H1 (cell line): ENCODE measurements at regions not wholly inside any gene's neighbourhood (a gene's known extent, or its start where the extent isn't known, plus 50 kb on each side); places are given as distances from the start of the nearest gene placed in this dataset.

Experiments used
- CTCF ChIA-PET: fragments of 300-600 bp; sonication (Branson Sonifier 250); formaldehyde crosslinking; loops from one replicate; lab custom pipeline; 2021; ENCODE audit not compliant: partially characterized antibody; lab: Charles Lee
- POLR2A ChIA-PET: fragments of 300-600 bp; sonication (Branson Sonifier 250); formaldehyde crosslinking; loops from one replicate; lab custom pipeline; 2021; ENCODE audit warnings: inconsistent platforms; ENCODE audit not compliant: partially characterized antibody; lab: Charles Lee
- DNase-seq, 2 experiments: peaks; one replicate each; pipeline versions ENCODE4 v3.0.0 to v3.0.0-alpha.2; 2010 to 2022; ENCODE audit warnings: low spot score in 2 of 2, low read depth in 1 of 2, mixed read lengths in 1 of 2
- FAIRE-seq: peaks from 2 replicates; lab custom pipeline; 2011; peaks lifted over from hg19 to GRCh38; lab: Jason Lieb, UNC
- H2AFZ ChIP-seq: 2 replicates; pipeline ENCODE4 v1.8.1; 2012; ENCODE audit warnings: low read length, inconsistent platforms
- H2AK5ac ChIP-seq: 2 replicates; pipeline ENCODE4 v1.6.1; 2013; ENCODE audit warnings: low read depth, low read length
- H2BK120ac ChIP-seq: replicated peaks from 2 replicates; pipeline ENCODE3; 2013; ENCODE audit warnings: low read depth, low read length, inconsistent platforms
- H2BK12ac ChIP-seq: 2 replicates; pipeline ENCODE4 v1.6.1; 2013; ENCODE audit warnings: low read depth, low read length
- H2BK15ac ChIP-seq: 2 replicates; pipeline ENCODE4 v1.6.1; 2013; ENCODE audit warnings: low read length
- H2BK20ac ChIP-seq: 2 replicates; pipeline ENCODE4 v1.6.1; 2013; ENCODE audit warnings: low read length
- H2BK5ac ChIP-seq: 2 replicates; pipeline ENCODE4 v1.6.1; 2013; ENCODE audit warnings: low read depth, low read length
- H3K14ac ChIP-seq: 2 replicates; pipeline ENCODE4 v1.6.1; 2013; ENCODE audit warnings: inconsistent platforms; ENCODE audit not compliant: insufficient read length
- H3K18ac ChIP-seq: 2 replicates; pipeline ENCODE4 v1.6.1; 2013; ENCODE audit warnings: low read length; ENCODE audit errors: extremely low read depth
- H3K23ac ChIP-seq: 2 replicates; pipeline ENCODE4 v1.6.1; 2013; ENCODE audit warnings: inconsistent platforms; ENCODE audit not compliant: insufficient read length
- H3K23me2 ChIP-seq: 2 replicates; pipeline ENCODE4 v1.6.1; 2013; ENCODE audit warnings: low read depth, low read length
- H3K27ac ChIP-seq: 2 replicates; pipeline ENCODE4 v1.6.1; 2011; ENCODE audit warnings: low read depth, low read length, inconsistent platforms
- H3K27me3 ChIP-seq, 4 experiments: replicated peaks in 1 of 4; 1 replicate in 1 of 4; 2 replicates in 3 of 4; pipeline versions ENCODE4 v1.6.1 to v1.8.1; 2011 to 2013; ENCODE audit warnings: low read length in 3 of 4, mild to moderate bottlenecking in 3 of 4, inconsistent platforms in 2 of 4, mixed read lengths in 2 of 4, moderate library complexity in 1 of 4; ENCODE audit not compliant: control insufficient read depth in 3 of 4, insufficient read depth in 3 of 4; ENCODE audit errors: extremely low read depth in 1 of 4
- H3K36me3 ChIP-seq, 4 experiments: 2 replicates each; pipeline versions ENCODE4 v1.6.1 to v1.8.1; 2011 to 2013; ENCODE audit warnings: mild to moderate bottlenecking in 4 of 4, low read length in 3 of 4, moderate library complexity in 2 of 4, control low read depth in 1 of 4, inconsistent platforms in 1 of 4; ENCODE audit not compliant: insufficient read depth in 4 of 4, control insufficient read depth in 2 of 4
- H3K4ac ChIP-seq: replicated peaks from 2 replicates; pipeline ENCODE3; 2013; ENCODE audit warnings: low read length, low read depth, mixed read lengths, inconsistent platforms; ENCODE audit not compliant: insufficient read length
- H3K4me1 ChIP-seq, 4 experiments: replicated peaks in 1 of 4; 1 replicate in 1 of 4; 2 replicates in 3 of 4; pipeline versions ENCODE4 v1.6.1 to v1.8.1; 2011 to 2013; ENCODE audit warnings: low read length in 3 of 4, inconsistent platforms in 2 of 4, mixed read lengths in 1 of 4; ENCODE audit not compliant: insufficient read depth in 4 of 4, control insufficient read depth in 3 of 4
- H3K4me2 ChIP-seq, 2 experiments: 2 replicates each; pipeline versions ENCODE4 v1.6.1 to v1.8.1; 2011 to 2013; ENCODE audit warnings: low read depth in 2 of 2, low read length in 2 of 2, control low read depth in 1 of 2, inconsistent platforms in 1 of 2, mild to moderate bottlenecking in 1 of 2; ENCODE audit not compliant: insufficient read depth in 1 of 2
- H3K4me3 ChIP-seq, 4 experiments: fragments of 200-600, 300-600 bp in 1 of 4; sonication (generic), shearing (Covaris generic), sonication (Bioruptor Twin) in 1 of 4; 2 replicates each; pipeline versions ENCODE4 v1.5.1 to v1.8.1; 2011 to 2016; ENCODE audit warnings: low read length in 4 of 4, low read depth in 3 of 4, control low read depth in 2 of 4, inconsistent platforms in 2 of 4, mild to moderate bottlenecking in 2 of 4, mixed read lengths in 1 of 4, moderate library complexity in 1 of 4; ENCODE audit not compliant: insufficient read depth in 2 of 4; ENCODE audit errors: extremely low read depth in 1 of 4
- H3K56ac ChIP-seq: replicated peaks from 2 replicates; pipeline ENCODE3; 2013; ENCODE audit warnings: low read depth, mild to moderate bottlenecking, mixed read lengths, low read length, inconsistent platforms; ENCODE audit not compliant: insufficient read length
- H3K79me1 ChIP-seq: 2 replicates; pipeline ENCODE4 v1.6.1; 2013; ENCODE audit warnings: low read depth, low read length, control low read depth
- H3K79me2 ChIP-seq, 2 experiments: 2 replicates each; pipeline versions ENCODE4 v1.6.1 to v1.8.1; 2012 to 2013; ENCODE audit warnings: low read length in 2 of 2, mild to moderate bottlenecking in 2 of 2, inconsistent platforms in 1 of 2; ENCODE audit not compliant: insufficient read depth in 2 of 2, control insufficient read depth in 1 of 2
- H3K9ac ChIP-seq, 4 experiments: replicated peaks in 1 of 4; 1 replicate in 1 of 4; 2 replicates in 3 of 4; pipeline versions ENCODE4 v1.6.1 to v1.8.1; 2011 to 2013; ENCODE audit warnings: low read depth in 3 of 4, low read length in 3 of 4, control low read depth in 2 of 4, mild to moderate bottlenecking in 2 of 4, moderate library complexity in 2 of 4, inconsistent platforms in 1 of 4; ENCODE audit errors: extremely low read depth in 1 of 4
- H3K9me3 ChIP-seq, 2 experiments: 2 replicates each; pipeline versions ENCODE4 v1.6.1 to v1.8.1; 2012 to 2013; ENCODE audit warnings: mild to moderate bottlenecking in 2 of 2, moderate library complexity in 2 of 2, control low read depth in 1 of 2, inconsistent platforms in 1 of 2, low read depth in 1 of 2, low read length in 1 of 2, mixed read lengths in 1 of 2; ENCODE audit not compliant: insufficient read depth in 2 of 2
- H4K20me1 ChIP-seq, 2 experiments: replicated peaks in 1 of 2; 2 replicates each; pipeline versions ENCODE3 to v1.8.1; 2011 to 2013; ENCODE audit warnings: inconsistent platforms in 2 of 2, low read length in 2 of 2, mild to moderate bottlenecking in 1 of 2; ENCODE audit not compliant: insufficient read depth in 2 of 2, control insufficient read depth in 1 of 2
- H4K5ac ChIP-seq: 2 replicates; pipeline ENCODE4 v1.6.1; 2013; ENCODE audit warnings: low read length, low read depth, mixed read lengths, inconsistent platforms; ENCODE audit not compliant: insufficient read length
- H4K8ac ChIP-seq: 2 replicates; pipeline ENCODE4 v1.8.0; 2013; ENCODE audit warnings: mild to moderate bottlenecking, moderate library complexity, low read length, inconsistent platforms; ENCODE audit not compliant: insufficient read depth; ENCODE audit errors: extremely low read depth
- H4K91ac ChIP-seq: replicated peaks from 2 replicates; pipeline ENCODE3; 2013; ENCODE audit warnings: low read length, mixed read lengths, inconsistent platforms; ENCODE audit not compliant: insufficient read length
- CBX5 ChIP-seq: fragments of 300-800, 300-1000 bp; sonication (generic); IDR thresholded peaks from 2 replicates; pipeline ENCODE4 v1.7.1; 2016; ENCODE audit warnings: antibody characterized with exemption, low read length, low read depth
- CBX8 ChIP-seq: fragments of 300-800, 300-1000 bp; sonication (generic); IDR thresholded peaks from 2 replicates; pipeline ENCODE4 v1.7.1; 2016; ENCODE audit warnings: low read depth, low read length, borderline replicate concordance
- CREB1 ChIP-seq: IDR thresholded peaks from 2 replicates; pipeline ENCODE4 v1.6.1; 2012; ENCODE audit warnings: inconsistent platforms
- EGR1 ChIP-seq: IDR thresholded peaks from 2 replicates; pipeline ENCODE4 v1.6.1; 2011; ENCODE audit warnings: low read depth, low read length, borderline replicate concordance
- MAFK ChIP-seq: IDR thresholded peaks from 2 replicates; pipeline ENCODE4 v1.6.1; 2012; ENCODE audit warnings: low read depth, mild to moderate bottlenecking, improper control_type of control experiment, low read length
- POLR2A ChIP-seq, 2 experiments: IDR thresholded peaks; 1 replicate in 1 of 2; 2 replicates in 1 of 2; pipeline ENCODE4 v1.6.1; 2011; ENCODE audit warnings: low read depth in 2 of 2, low read length in 2 of 2, mild to moderate bottlenecking in 2 of 2; ENCODE audit errors: control extremely low read depth in 1 of 2
- POLR2AphosphoS5 ChIP-seq: IDR thresholded peaks from 2 replicates; pipeline ENCODE4 v1.6.1; 2011; ENCODE audit warnings: low read depth, low read length
- POU5F1 ChIP-seq: IDR thresholded peaks from 2 replicates; pipeline ENCODE4 v1.6.1; 2011; ENCODE audit warnings: low read depth, mild to moderate bottlenecking, low read length, moderate library complexity
- RFX5 ChIP-seq: IDR thresholded peaks from 2 replicates; pipeline ENCODE4 v1.6.1; 2011; ENCODE audit warnings: low read depth, low read length, improper control_type of control experiment, borderline replicate concordance
- SIRT6 ChIP-seq: IDR thresholded peaks from one replicate; pipeline ENCODE4 v1.7.1; 2012; ENCODE audit warnings: low read length, inconsistent platforms
- SP1 ChIP-seq: IDR thresholded peaks from 2 replicates; pipeline ENCODE4 v1.6.1; 2011; ENCODE audit warnings: low read depth, low read length
- SP2 ChIP-seq: IDR thresholded peaks from 2 replicates; pipeline ENCODE4 v1.6.1; 2012; ENCODE audit warnings: mild to moderate bottlenecking, low read length, inconsistent platforms
- TBP ChIP-seq: IDR thresholded peaks from 2 replicates; pipeline ENCODE4 v1.6.1; 2011; ENCODE audit warnings: low read depth, low read length, improper control_type of control experiment
- WGBS, 2 experiments: shearing (Covaris generic) in 1 of 2; methylation state at CpG; one replicate each; pipeline versions ENCODE4 v1.1.6 to v1.1.7; 2013 to 2015; ENCODE audit warnings: low lambda C conversion rate in 2 of 2, mixed read lengths in 2 of 2, inconsistent platforms in 1 of 2, low coverage in 1 of 2, missing lambda C conversion rate in 1 of 2; ENCODE audit not compliant: insufficient replicate concordance in 2 of 2, insufficient coverage in 1 of 2, insufficient read length in 1 of 2; ENCODE audit errors: extremely low coverage in 1 of 2, missing lambda C conversion rate in 1 of 2; 5-methylcytosine and 5-hydroxymethylcytosine counted together
- TF ChIP-seq, protein P1 (sequence below), 3 experiments: IDR thresholded peaks; 1 replicate in 2 of 3; 2 replicates in 1 of 3; pipeline versions ENCODE4 v1.5.1 to v1.6.1; 2011; ENCODE audit warnings: low read length in 3 of 3, mild to moderate bottlenecking in 3 of 3, inconsistent platforms in 2 of 3, low read depth in 1 of 3, moderate library complexity in 1 of 3; ENCODE audit not compliant: insufficient read depth in 1 of 3; ENCODE audit errors: control extremely low read depth in 1 of 3

DNA sequence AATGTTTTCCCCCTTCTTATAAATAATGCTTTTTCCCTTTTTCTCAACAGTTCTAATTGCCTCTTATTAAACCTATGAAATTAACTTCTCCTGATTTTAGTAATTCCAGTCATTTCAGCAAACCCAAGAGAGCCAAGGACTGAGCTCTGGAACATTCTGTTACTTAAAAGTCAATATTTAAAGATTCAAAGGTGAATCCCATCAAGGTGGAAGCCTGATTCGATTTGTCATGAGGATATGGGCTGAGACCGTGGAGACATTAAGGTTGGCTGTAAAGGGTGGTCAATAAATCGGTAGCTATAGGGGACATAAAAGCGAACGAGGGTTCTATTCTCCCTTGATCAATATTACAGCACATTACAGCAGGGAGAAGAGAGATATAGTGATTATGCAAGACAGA lies 66.6 kb upstream of the NELL2 start:
- no peak overlapping the region for H4K91ac ChIP-seq
- no peak overlapping the region for H3K18ac ChIP-seq
- no peaks in the 10 kb centered on the region for H3K27me3 ChIP-seq
- H3K9ac ChIP-seq: no peak overlapping the region
- no peaks in the 10 kb centered on the region for H3K36me3 ChIP-seq
- peaks cover 0 to 8% (median 0%) of the 10 kb centered on the region in 4 experiments; a peak in 2 of 7 replicates for H3K4me1 ChIP-seq
- no peak overlapping the region for H2AK5ac ChIP-seq
- H2BK20ac ChIP-seq: 0 out of 2 replicates have a peak overlapping the region, but pooled peaks have one; percentile 68
- FAIRE-seq (no peak), DNase-seq (no peak)
- no peak overlapping the region for H3K23ac ChIP-seq
- H2BK5ac ChIP-seq: no peak overlapping the region
- no peak overlapping the region for H3K56ac ChIP-seq
- no peak overlapping the region for H3K4me3 ChIP-seq
- H2AFZ ChIP-seq: no peak overlapping the region
- no peak overlapping the region for H2BK120ac ChIP-seq
- WGBS, 2 experiments: 96% methylated on average over 5 of the region's 5 CpGs; no CpG with 5 or more reads in 1 of the 2 experiments
- H3K9me3 ChIP-seq: no peaks in the 10 kb centered on the region; a peak in 1 of 4 replicates
- no peak overlapping the region for H2BK12ac ChIP-seq
- H3K4ac ChIP-seq: no peak overlapping the region
- no peak overlapping the region for H3K14ac ChIP-seq
- no peak overlapping the region for H3K4me2 ChIP-seq
- POLR2A ChIA-PET: no interaction called here
- H3K27ac ChIP-seq: no peak overlapping the region
- H4K5ac ChIP-seq: no peak overlapping the region
- no peaks in the 10 kb centered on the region for H3K23me2 ChIP-seq
- H4K8ac ChIP-seq: no peak overlapping the region
- no peaks in the 10 kb centered on the region for H3K79me1 ChIP-seq
- H2BK15ac ChIP-seq: 0 out of 2 replicates have a peak overlapping the region, but pooled peaks have one; percentile 54
- H4K20me1 ChIP-seq: no peaks in the 10 kb centered on the region
- CTCF ChIA-PET: interaction anchor here (1.6 kb wide), 1 partner anchor 12 kb away, joined by 3 read pairs; no protein-coding TSS in a partner anchor
- no peaks in the 10 kb centered on the region for H3K79me2 ChIP-seq
- TF ChIP-seq POLR2AphosphoS5 (no peak), RFX5 (no peak), MAFK (no peak), SIRT6 (no peak), CBX5 (no peak), POLR2A (IDR thresholded peaks at IDR 0.05; ENCODE audit: control extremely low read depth in 1 of 2, low read depth in 2 of 2, low read length in 2 of 2) (no peak), TBP (no peak), POU5F1 (no peak), CBX8 (no peak), SP1 (no peak), EGR1 (no peak), CREB1 (no peak), SP2 (no peak)
- TF ChIP-seq, protein P1, sequence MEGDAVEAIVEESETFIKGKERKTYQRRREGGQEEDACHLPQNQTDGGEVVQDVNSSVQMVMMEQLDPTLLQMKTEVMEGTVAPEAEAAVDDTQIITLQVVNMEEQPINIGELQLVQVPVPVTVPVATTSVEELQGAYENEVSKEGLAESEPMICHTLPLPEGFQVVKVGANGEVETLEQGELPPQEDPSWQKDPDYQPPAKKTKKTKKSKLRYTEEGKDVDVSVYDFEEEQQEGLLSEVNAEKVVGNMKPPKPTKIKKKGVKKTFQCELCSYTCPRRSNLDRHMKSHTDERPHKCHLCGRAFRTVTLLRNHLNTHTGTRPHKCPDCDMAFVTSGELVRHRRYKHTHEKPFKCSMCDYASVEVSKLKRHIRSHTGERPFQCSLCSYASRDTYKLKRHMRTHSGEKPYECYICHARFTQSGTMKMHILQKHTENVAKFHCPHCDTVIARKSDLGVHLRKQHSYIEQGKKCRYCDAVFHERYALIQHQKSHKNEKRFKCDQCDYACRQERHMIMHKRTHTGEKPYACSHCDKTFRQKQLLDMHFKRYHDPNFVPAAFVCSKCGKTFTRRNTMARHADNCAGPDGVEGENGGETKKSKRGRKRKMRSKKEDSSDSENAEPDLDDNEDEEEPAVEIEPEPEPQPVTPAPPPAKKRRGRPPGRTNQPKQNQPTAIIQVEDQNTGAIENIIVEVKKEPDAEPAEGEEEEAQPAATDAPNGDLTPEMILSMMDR (IDR thresholded peaks at IDR 0.05; ENCODE audit: control extremely low read depth in 1 of 3, insufficient read depth in 1 of 3, low read depth in 1 of 3, low read length in 3 of 3): no peak
